Endodermal cell (in vitro differentiated cells): ENCODE measurements at regions not wholly inside any gene's neighbourhood (a gene's known extent, or its start where the extent isn't known, plus 50 kb on each side); places are given as distances from the start of the nearest gene placed in this dataset.

Experiments used
- DNase-seq: peaks from one replicate; pipeline ENCODE4 v3.0.0-alpha.2; 2017
- H3K27ac ChIP-seq: 2 replicates; pipeline ENCODE4 v1.5.1; 2013; ENCODE audit warnings: mild to moderate bottlenecking, low read depth, low read length, moderate library complexity
- H3K27me3 ChIP-seq: 2 replicates; pipeline ENCODE4 v1.6.1; 2013; ENCODE audit warnings: mild to moderate bottlenecking, low read length, moderate library complexity; ENCODE audit not compliant: insufficient read depth, control insufficient read depth, poor library complexity, severe bottlenecking
- H3K36me3 ChIP-seq: 2 replicates; pipeline ENCODE4 v1.7.0; 2013; ENCODE audit warnings: mild to moderate bottlenecking, low read length, moderate library complexity; ENCODE audit not compliant: control insufficient read depth, insufficient read depth
- H3K4me1 ChIP-seq: one replicate; pipeline ENCODE4 v1.7.0; 2013; ENCODE audit warnings: low read length; ENCODE audit not compliant: control insufficient read depth, insufficient read depth
- H3K4me3 ChIP-seq: 2 replicates; pipeline ENCODE4 v1.5.1; 2013; ENCODE audit warnings: mild to moderate bottlenecking, low read length, moderate library complexity
- H3K9ac ChIP-seq: 2 replicates; pipeline ENCODE4 v1.6.1; 2013; ENCODE audit warnings: mild to moderate bottlenecking, low read length, moderate library complexity; ENCODE audit not compliant: poor library complexity, severe bottlenecking; ENCODE audit errors: extremely low read depth
- H3K9me3 ChIP-seq: 2 replicates; pipeline ENCODE4 v1.6.1; 2013; ENCODE audit warnings: mild to moderate bottlenecking, low read length, moderate library complexity; ENCODE audit not compliant: control insufficient read depth
- H3K27ac Mint-ChIP-seq: 2 replicates; pipeline ENCODE4 v1.8.0; 2020; ENCODE audit warnings: mixed read lengths
- H3K27me3 Mint-ChIP-seq: 2 replicates; pipeline ENCODE4 v1.8.0; 2021; ENCODE audit warnings: mild to moderate bottlenecking, mixed read lengths; ENCODE audit not compliant: insufficient read depth
- H3K36me3 Mint-ChIP-seq: 2 replicates; pipeline ENCODE4 v1.8.0; 2020; ENCODE audit warnings: low read depth, mixed read lengths
- H3K4me1 Mint-ChIP-seq: 2 replicates; pipeline ENCODE4 v1.8.0; 2020; ENCODE audit warnings: mixed read lengths
- H3K4me3 Mint-ChIP-seq: 2 replicates; pipeline ENCODE4 v1.8.0; 2020; ENCODE audit warnings: mild to moderate bottlenecking, moderate library complexity, mixed read lengths
- H3K9me3 Mint-ChIP-seq: 2 replicates; pipeline ENCODE4 v1.8.0; 2020; ENCODE audit warnings: mild to moderate bottlenecking, mixed read lengths
- CTCF ChIP-seq: fragments of 200-600 bp; sonication (generic); conservative IDR thresholded peaks from 2 replicates; pipeline ENCODE4 v1.5.0; 2021; ENCODE audit warnings: antibody characterized with exemption, mild to moderate bottlenecking
- WGBS, 2 experiments: methylation state at CpG; one replicate each; pipeline versions ENCODE4 v1.1.5 to v1.1.7; 2013; ENCODE audit warnings: missing lambda C conversion rate in 2 of 2, mixed read lengths in 1 of 2; ENCODE audit not compliant: insufficient coverage in 1 of 2, insufficient read length in 1 of 2; 5-methylcytosine and 5-hydroxymethylcytosine counted together

- TF ChIP-seq CTCF: no peak
- WGBS, 2 experiments: 68 to 93% methylated on average over 3 to 5 of the region's 5 CpGs
- peaks cover 8% of the 10 kb centered on the region for H3K4me1 Mint-ChIP-seq
- H3K4me1 ChIP-seq: no peaks in the 10 kb centered on the region
- H3K27me3 ChIP-seq: no peaks in the 10 kb centered on the region
- H3K9me3 Mint-ChIP-seq: no peaks in the 10 kb centered on the region
- no peaks in the 10 kb centered on the region for H3K36me3 Mint-ChIP-seq
- no peaks in the 10 kb centered on the region for H3K9me3 ChIP-seq
- H3K4me3 Mint-ChIP-seq: no peak overlapping the region
- H3K27ac Mint-ChIP-seq: no peak overlapping the region
- H3K27ac ChIP-seq: no peak overlapping the region
- no peak overlapping the region for H3K4me3 ChIP-seq
- H3K27me3 Mint-ChIP-seq: peaks cover 8% of the 10 kb centered on the region
- H3K36me3 ChIP-seq: no peaks in the 10 kb centered on the region
- DNase-seq: no peak
- no peak overlapping the region for H3K9ac ChIP-seq
Observed at GRCh38 chr11:130721023-130721681, 195.1 kb downstream of the SNX19 start.

GRCh38 chr11:130721736-130722135 lies 194.5 kb downstream of the SNX19 start:
- H3K4me3 ChIP-seq: no peak overlapping the region
- Mint-ChIP-seq H3K4me1 (peaks cover 8% of the 10 kb centered on the region), H3K9me3 (no peaks in the 10 kb centered on the region), H3K36me3 (no peaks in the 10 kb centered on the region), H3K27me3 (peaks cover 10% of the 10 kb centered on the region), H3K27ac (no peak overlapping the region), H3K4me3 (no peak overlapping the region)
- DNase-seq: peak; percentile 12
- H3K9ac ChIP-seq: no peak overlapping the region
- no peaks in the 10 kb centered on the region for H3K36me3 ChIP-seq
- H3K27ac ChIP-seq: no peak overlapping the region
- no peak for TF ChIP-seq CTCF
- H3K27me3 ChIP-seq: no peaks in the 10 kb centered on the region
- H3K9me3 ChIP-seq: no peaks in the 10 kb centered on the region
- no peaks in the 10 kb centered on the region for H3K4me1 ChIP-seq
- WGBS, 2 experiments: 88 to 92% methylated on average over 5 to 6 of the region's 6 CpGs

- Mint-ChIP-seq H3K4me1 (peaks cover 8% of the 10 kb centered on the region), H3K36me3 (no peaks in the 10 kb centered on the region), H3K27ac (no peak overlapping the region), H3K4me3 (no peak overlapping the region), H3K9me3 (no peaks in the 10 kb centered on the region), H3K27me3 (peaks cover 14% of the 10 kb centered on the region)
- Histone ChIP-seq H3K27me3 (no peaks in the 10 kb centered on the region), H3K9me3 (no peaks in the 10 kb centered on the region), H3K9ac (no peak overlapping the region), H3K4me3 (no peak overlapping the region), H3K4me1 (no peaks in the 10 kb centered on the region), H3K27ac (no peak overlapping the region), H3K36me3 (no peaks in the 10 kb centered on the region)
- DNase-seq: no peak
- TF ChIP-seq CTCF: no peak
- WGBS, 2 experiments: 78 to 92% methylated on average over 3 to 4 of the region's 4 CpGs
Observed at GRCh38 chr11:130722401-130722800, 193.9 kb downstream of the SNX19 start.
